ENCODE measurements at regions not wholly inside any gene's neighbourhood (a gene's known extent, or its start where the extent isn't known, plus 50 kb on each side); places are given as distances from the start of the nearest gene placed in this dataset.

DNA sequence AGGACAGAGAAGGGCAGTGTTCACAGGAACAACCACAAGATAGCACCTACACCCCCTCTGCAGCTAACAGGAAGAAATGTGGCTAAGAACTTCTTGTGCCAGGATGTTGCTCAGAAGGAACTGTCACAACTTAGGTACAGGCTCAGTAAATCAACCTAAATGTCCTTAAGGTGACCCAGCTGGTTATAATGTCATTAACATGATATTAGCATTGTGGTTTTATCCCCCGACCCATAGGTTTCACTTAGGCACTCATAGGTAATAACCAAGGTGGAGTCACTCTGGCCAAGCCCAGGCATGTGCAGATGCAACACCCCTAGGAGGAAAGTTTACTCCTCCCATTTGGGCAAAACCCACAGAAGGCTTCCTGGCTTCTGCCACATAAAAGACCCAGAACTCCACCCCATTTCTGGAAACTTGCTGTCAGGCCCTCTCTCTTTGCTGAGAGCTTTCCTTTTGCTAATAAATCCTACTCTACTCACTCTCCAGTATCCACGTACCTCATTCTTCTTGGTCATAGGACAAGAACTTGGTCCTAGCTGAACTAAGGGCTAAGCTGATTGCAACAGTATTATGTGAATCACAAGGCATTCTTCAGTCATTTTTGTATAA, 951.3 kb downstream of the SLITRK5 start:
- H4K20me1 ChIP-seq (ENCODE audit: low read depth): no peaks in the 10 kb centered on the region
- no peaks in the 10 kb centered on the region for H3K27me3 Mint-ChIP-seq (ENCODE audit: insufficient read depth, low read depth)

DNA sequence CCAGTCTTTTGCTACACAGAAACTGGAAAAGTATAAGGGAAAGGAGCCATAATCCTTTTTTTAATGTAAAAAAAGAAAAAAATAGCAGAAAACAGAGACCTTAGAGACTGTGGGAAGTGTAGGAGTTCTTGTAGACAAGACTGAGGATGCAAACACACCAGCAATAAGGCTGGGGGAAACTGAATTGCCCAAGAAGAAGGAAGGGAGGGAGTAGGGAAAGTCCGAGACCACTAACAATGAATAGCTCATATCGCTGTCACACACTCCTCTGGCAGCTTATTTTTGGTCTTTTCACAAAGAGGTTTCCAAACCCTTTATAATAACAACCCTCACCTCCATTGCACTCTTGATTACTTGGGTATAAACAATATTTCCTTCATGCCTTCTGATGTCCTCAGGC, 952.0 kb downstream of the SLITRK5 start:
- Mint-ChIP-seq H3K4me1 (no peaks in the 10 kb centered on the region), H3K9me3 (no peaks in the 10 kb centered on the region), H3K27ac (no peak overlapping the region), H3K36me3 (no peaks in the 10 kb centered on the region), H3K27me3 (ENCODE audit: insufficient read depth, low read depth) (no peaks in the 10 kb centered on the region), H3K4me3 (no peak overlapping the region)
- Histone ChIP-seq H4K20me1 (ENCODE audit: low read depth) (no peaks in the 10 kb centered on the region), H3K4me1 (no peaks in the 10 kb centered on the region), H3K79me2 (ENCODE audit: low read depth) (no peaks in the 10 kb centered on the region), H3F3A (ENCODE audit: low read depth) (no peaks in the 10 kb centered on the region), H3K27me3 (no peaks in the 10 kb centered on the region), H3K9ac (no peak overlapping the region), H3K4me3 (no peak overlapping the region), H2AFZ (replicated peaks) (no peak overlapping the region), H3K9me3 (ENCODE audit: low read depth) (no peaks in the 10 kb centered on the region), H3K36me3 (no peaks in the 10 kb centered on the region), H3K4me2 (no peak overlapping the region), H3K27ac (no peak overlapping the region)
- no peak for DNase-seq (ENCODE audit: low spot score)
- TF ChIP-seq EZH2phosphoT487 (IDR thresholded peaks at IDR 0.05): no peak
- no peak for TF ChIP-seq EZH2 (IDR thresholded peaks at IDR 0.05)
- TF ChIP-seq, protein P1, sequence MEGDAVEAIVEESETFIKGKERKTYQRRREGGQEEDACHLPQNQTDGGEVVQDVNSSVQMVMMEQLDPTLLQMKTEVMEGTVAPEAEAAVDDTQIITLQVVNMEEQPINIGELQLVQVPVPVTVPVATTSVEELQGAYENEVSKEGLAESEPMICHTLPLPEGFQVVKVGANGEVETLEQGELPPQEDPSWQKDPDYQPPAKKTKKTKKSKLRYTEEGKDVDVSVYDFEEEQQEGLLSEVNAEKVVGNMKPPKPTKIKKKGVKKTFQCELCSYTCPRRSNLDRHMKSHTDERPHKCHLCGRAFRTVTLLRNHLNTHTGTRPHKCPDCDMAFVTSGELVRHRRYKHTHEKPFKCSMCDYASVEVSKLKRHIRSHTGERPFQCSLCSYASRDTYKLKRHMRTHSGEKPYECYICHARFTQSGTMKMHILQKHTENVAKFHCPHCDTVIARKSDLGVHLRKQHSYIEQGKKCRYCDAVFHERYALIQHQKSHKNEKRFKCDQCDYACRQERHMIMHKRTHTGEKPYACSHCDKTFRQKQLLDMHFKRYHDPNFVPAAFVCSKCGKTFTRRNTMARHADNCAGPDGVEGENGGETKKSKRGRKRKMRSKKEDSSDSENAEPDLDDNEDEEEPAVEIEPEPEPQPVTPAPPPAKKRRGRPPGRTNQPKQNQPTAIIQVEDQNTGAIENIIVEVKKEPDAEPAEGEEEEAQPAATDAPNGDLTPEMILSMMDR (IDR thresholded peaks at IDR 0.05): no peak

More for the DNA sequence above, 951.3 kb downstream of the SLITRK5 start:
- no peak for DNase-seq (ENCODE audit: low spot score)
- no peaks in the 10 kb centered on the region for H3K79me2 ChIP-seq (ENCODE audit: low read depth)
- Mint-ChIP-seq H3K9me3 (no peaks in the 10 kb centered on the region), H3K4me3 (no peak overlapping the region), H3K27ac (no peak overlapping the region), H3K4me1 (no peaks in the 10 kb centered on the region), H3K36me3 (no peaks in the 10 kb centered on the region)
- no peaks in the 10 kb centered on the region for H3K9me3 ChIP-seq (ENCODE audit: low read depth)
- no peaks in the 10 kb centered on the region for H3K4me1 ChIP-seq
- H3K36me3 ChIP-seq: no peaks in the 10 kb centered on the region
- H3K4me2 ChIP-seq: no peak overlapping the region
- no peak overlapping the region for H3K4me3 ChIP-seq
- H3K9ac ChIP-seq: no peak overlapping the region
- no peak overlapping the region for H2AFZ ChIP-seq (replicated peaks)
- H3F3A ChIP-seq (ENCODE audit: low read depth): no peaks in the 10 kb centered on the region
- no peak overlapping the region for H3K27ac ChIP-seq
- no peaks in the 10 kb centered on the region for H3K27me3 ChIP-seq
- TF ChIP-seq EZH2phosphoT487 (IDR thresholded peaks at IDR 0.05): no peak
- TF ChIP-seq, protein P1 (IDR thresholded peaks at IDR 0.05): no peak
- no peak for TF ChIP-seq EZH2 (IDR thresholded peaks at IDR 0.05)

DNA sequence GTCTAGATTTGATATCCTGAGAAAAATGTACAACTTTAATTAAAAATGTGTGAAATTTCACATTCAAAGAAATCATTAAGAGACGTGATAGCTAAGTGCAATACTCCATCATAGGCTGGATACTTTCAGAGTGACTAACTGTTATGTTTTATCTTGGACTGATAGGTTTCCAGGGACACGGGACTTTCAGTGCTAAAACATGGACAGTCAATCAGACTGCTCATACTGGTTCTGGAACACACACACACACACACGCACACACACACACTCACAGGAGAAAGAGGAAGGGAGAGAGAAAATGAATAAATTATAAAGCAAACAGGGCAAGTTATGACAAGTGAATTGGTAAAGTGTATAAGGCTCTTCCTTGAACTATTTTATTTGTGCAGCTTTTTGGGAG, 955.9 kb downstream of the SLITRK5 start:
- no peak overlapping the region for H3K27ac Mint-ChIP-seq
- no peaks in the 10 kb centered on the region for H4K20me1 ChIP-seq (ENCODE audit: low read depth)
- H3K9me3 Mint-ChIP-seq: no peaks in the 10 kb centered on the region
- no peak overlapping the region for H3K4me3 ChIP-seq
- H3K36me3 Mint-ChIP-seq: no peaks in the 10 kb centered on the region
- no peak overlapping the region for H3K4me2 ChIP-seq
- H3K79me2 ChIP-seq (ENCODE audit: low read depth): no peaks in the 10 kb centered on the region
- no peak for DNase-seq (ENCODE audit: low spot score)
- no peaks in the 10 kb centered on the region for H3F3A ChIP-seq (ENCODE audit: low read depth)
- no peaks in the 10 kb centered on the region for H3K27me3 ChIP-seq
- H2AFZ ChIP-seq (replicated peaks): no peak overlapping the region
- no peak overlapping the region for H3K27ac ChIP-seq
- no peaks in the 10 kb centered on the region for H3K4me1 ChIP-seq
- no peak overlapping the region for H3K4me3 Mint-ChIP-seq
- no peaks in the 10 kb centered on the region for H3K27me3 Mint-ChIP-seq (ENCODE audit: insufficient read depth, low read depth)
- no peak overlapping the region for H3K9ac ChIP-seq
- no peaks in the 10 kb centered on the region for H3K9me3 ChIP-seq (ENCODE audit: low read depth)
- no peaks in the 10 kb centered on the region for H3K36me3 ChIP-seq
- H3K4me1 Mint-ChIP-seq: no peaks in the 10 kb centered on the region
- TF ChIP-seq EZH2phosphoT487 (IDR thresholded peaks at IDR 0.05): no peak
- no peak for TF ChIP-seq EZH2 (IDR thresholded peaks at IDR 0.05)
- TF ChIP-seq, protein P1 (IDR thresholded peaks at IDR 0.05): no peak

All from neural progenitor cell (in vitro differentiated cells).